Medulla oblongata (tissue), 1 donor: ENCODE measurements at regions not wholly inside any gene's neighbourhood (a gene's known extent, or its start where the extent isn't known, plus 50 kb on each side); places are given as distances from the start of the nearest gene placed in this dataset.

Experiments used
- DNase-seq: peaks from one replicate; pipeline ENCODE4 v3.0.0-alpha.2; 2015; ENCODE audit errors: extremely low spot score

DNA sequence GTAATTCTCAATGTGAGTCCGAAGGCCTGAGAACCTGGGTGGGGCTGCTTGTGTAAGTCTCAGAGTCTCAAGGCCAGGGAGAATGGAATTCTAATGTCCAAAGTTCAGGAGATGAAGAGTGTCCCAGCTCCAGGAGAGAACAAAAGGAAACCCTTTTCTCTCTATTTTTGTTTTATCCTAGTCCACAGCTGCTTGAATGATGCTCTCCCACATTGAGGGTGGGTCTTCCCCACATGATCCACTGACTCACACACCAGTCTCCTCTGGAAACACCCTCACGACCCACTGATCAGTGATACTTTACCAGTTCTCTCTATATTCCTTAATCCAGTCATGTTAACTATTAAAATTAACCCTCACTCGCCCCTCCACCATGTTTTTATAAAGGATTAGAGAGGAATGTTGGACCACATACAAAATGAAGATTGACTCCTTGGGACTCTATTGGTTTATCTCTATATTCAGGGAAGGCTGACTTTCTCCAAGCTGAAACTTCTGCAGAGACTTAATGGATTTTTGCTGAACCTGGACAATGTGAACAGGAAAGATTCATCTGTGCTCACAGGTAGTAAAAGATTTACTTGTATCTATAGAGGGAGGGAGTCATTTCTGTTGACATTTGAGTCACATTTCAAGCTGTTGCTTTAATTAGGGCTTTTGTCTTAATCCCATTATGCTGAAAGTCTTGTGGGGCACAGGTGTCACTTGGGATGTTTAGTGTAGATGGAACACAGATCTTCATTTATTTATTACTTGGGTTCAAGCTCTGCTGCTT is 1061.0 kb upstream of the TMEM132C start:
- DNase-seq = no peak

GRCh38 chr12:127209318-127209717 is 1057.7 kb upstream of the TMEM132C start:
- DNase-seq = no peak

- peak; percentile 12 for DNase-seq
Measured at GRCh38 chr12:127214186-127214585, 1052.8 kb upstream of the TMEM132C start.

DNA sequence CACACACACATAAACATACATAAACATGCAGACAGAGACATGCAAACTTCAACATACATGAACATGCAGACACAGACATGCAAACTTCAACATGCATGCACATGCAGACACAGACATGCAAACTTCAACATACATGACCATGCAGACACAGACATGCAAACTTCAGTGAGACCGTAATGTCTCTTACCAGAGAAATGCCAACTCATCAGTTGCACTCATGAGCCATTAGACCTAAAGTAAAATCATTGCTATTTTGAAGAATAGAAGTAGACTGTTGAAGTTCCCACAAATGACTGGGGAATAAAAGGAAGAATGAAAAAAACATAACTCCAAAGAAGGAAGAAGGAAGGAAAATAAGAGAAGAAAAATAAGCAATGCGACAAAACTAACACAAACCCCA is 1044.0 kb upstream of the TMEM132C start:
- DNase-seq = no peak

DNA sequence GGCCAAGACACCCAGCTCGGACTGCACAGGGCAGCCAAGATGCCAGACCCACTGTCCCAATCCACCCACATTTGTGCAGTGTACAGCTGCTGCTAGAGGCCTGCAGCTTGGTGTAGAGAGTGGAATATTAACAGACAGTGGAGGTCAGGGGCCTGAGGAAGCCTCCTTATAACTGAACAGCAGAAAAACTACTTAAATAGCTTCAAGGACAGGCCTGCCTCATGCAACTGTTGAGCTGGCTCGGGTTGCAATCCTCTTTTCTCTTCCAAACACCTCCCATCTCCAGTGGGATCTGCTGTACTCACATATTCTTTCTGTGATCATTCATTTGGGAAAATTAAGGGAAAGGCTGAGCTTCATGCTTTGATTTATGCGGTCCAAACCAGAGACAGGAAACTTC is 1043.2 kb upstream of the TMEM132C start:
- no peak for DNase-seq

DNA sequence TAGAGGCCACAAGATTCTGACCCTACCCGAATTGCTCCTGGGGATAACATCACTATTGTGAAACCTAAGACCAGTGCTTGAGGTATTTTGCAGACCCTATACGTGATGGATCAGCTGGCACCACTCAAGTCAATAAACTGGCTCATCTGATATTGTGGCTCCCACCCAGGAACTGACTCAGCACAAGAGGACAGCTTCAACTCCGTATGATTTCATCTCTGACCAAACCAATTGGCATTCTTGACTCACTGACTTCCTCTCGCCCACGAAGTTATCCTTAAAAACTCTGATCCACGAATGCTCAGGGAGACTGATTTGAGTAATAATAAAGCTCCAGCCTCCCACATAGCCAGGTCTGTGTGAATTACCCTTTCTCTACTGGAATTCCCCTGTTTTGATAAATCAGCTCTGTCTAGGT is 1036.1 kb upstream of the TMEM132C start:
- DNase-seq = no peak

DNA sequence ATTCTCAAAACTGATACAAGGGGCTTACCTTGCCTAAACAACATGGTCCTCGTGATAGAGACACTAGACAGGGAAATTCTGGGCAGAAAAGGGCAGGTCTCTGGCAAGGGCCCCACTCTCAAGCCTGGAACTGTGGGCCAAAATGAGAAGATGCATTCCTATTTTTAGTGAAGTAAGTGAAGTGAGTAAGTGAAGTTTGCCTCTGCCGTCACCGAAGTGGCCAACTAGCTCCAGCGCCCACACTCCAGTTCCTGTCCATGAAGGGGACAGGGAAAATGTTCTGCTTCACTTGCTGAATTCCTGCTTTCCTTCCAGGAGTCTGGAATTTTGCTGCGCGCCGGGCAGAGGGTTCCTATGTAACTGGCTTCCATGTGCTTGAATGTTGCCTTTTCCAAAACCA is 1035.6 kb upstream of the TMEM132C start:
- DNase-seq = no peak

DNA sequence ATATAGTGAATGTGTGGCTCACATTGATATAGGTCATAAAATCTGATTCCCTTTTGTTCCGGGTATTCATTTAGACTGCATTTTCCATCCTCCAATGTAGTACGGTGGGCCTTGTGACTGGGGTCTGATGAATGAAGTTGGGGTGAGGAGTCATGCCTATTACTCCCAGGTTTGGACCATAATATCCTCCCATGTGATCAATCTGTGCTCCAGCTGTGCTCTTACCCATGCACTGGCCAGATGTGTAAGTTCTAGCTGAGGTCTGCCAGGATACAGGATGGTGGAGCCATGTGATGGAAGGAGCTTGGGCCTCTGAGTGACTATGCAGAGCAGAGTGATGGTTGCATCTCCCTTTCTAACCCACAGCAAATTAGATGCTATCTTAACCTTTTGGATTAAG is 1034.0 kb upstream of the TMEM132C start:
- DNase-seq = no peak

DNA sequence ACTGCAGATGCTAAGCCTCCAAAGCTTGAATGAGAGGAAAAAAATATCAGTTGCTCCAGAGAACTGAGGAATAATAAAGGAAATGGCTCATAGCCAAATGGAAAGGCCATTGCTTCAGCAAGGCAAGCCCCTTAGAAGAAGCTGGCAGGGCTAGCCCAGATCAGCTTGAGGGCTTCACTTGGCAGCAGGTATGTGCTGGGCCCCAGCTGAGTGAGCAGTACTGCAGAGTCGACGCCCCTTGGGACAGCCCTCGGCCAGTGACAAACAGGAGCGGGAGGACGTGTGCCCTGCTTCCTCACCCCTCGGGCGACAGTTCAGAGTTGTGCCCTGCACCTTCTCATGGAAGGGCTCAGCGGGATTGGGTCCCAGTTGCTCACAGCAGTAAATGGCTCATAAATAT is 1031.2 kb upstream of the TMEM132C start:
- no peak for DNase-seq

DNA sequence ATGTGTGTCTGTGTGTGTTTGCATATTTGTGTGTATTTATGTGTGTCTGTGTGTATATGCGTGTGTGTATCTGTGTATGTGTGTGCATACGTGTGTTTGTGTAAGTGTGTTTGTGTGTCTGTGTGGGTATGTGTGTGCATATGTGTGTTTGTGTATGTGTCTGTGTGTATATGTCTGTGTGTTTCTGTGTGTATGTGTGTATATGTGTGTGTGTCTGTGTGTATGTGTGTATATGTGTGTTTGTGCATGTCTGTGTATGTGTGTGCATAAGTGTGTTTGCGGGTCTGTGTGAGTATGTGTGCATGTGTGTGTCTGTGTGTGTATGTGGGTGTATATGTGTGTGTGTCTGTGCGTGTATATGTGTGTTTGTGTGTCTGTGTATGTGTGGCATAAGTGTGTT is 1030.5 kb upstream of the TMEM132C start:
- DNase-seq = no peak

DNA sequence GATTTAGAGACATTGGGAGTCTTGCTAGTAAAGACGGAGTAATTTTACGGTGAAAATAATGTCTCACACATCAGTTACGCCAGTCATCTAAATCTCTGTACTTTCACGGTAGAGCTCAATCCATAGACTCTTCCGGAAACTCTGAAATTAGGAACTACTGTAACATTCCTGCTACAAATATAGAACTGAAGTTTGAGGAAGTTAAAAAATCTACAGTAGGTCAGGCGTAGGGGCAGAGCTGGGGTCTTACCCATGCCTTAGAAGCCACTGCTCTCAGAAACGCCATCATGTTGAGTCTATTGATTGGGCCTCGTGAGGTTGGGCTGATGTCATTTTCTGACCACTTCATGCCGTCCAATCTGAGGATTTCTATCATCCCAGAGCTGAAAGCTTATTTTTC is 1029.8 kb upstream of the TMEM132C start:
- peak; percentile 17 for DNase-seq

GRCh38 chr12:127238107-127238506 is 1028.9 kb upstream of the TMEM132C start:
- peak; percentile 14 for DNase-seq

DNA sequence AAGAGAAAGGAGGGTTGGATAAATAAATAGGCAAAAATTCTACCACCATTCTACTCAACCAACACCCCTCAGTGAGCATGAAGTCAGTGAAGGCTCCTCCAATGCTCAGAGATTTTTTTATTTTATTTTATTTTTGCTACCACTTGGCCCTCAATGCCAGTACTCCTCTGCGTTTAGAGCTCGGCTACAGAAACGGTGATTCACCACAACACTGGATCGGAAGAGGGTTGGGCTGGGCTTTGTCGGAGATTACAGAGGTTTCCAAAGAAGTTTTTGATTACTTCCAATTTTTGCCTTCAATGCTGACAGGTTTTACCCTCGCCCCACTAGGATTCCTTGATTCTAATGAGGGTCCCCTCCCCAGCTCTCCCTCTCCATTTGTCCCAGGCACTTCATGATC is 1027.2 kb upstream of the TMEM132C start:
- no peak for DNase-seq

DNA sequence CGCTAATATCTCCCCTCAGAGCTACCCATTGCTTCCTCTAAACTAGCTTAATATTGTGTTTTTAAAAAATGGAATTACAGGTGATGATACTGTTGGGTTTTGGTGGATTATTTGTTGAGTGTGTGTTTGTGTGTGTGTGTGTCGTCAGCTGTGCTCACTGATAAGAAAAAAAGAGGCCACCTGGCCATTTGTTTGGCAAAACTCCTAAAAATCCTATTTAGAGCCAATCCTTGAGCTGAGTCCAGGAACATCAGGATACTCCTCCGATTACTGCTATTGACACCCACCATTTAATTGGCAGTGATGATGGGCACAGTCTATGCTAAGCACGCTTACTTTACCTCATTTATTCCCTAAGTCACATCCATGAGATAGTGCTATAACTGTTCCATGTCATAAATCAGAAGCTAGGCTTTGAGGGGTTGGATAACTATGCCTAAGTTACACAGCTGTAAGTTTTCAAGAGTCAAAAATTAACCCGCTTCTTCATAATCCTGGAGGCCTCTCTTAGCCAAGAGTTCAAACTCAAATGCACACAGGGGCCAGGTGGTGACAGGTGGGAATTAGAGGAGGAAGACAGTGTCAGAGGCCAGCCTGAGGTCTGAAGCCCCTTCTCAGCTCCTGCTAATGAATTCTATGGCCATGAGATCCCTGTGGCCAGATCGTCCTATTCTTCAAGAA is 1026.6 kb upstream of the TMEM132C start:
- DNase-seq = no peak

- DNase-seq = no peak
Measured at GRCh38 chr12:127241072-127241817, 1025.7 kb upstream of the TMEM132C start.

DNA sequence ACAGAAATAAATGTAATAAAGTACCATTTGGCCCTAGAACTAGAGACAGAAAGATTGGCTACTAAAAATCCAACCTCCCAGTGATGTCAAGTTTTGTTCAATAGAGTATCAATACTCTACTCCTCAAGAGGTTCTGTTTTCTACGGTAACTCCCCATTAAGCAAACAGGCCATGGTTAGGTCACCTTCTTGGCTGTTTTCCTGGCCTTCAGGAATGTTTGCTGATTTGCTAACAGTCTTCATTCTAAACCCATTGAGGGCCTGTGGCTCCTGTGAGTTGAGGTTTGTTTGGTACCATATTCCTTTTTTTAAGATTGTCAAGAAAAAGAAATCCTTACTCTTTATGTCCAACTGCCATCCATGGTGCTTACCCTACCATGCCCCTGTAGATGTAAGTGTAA is 1022.0 kb upstream of the TMEM132C start:
- no peak for DNase-seq

DNA sequence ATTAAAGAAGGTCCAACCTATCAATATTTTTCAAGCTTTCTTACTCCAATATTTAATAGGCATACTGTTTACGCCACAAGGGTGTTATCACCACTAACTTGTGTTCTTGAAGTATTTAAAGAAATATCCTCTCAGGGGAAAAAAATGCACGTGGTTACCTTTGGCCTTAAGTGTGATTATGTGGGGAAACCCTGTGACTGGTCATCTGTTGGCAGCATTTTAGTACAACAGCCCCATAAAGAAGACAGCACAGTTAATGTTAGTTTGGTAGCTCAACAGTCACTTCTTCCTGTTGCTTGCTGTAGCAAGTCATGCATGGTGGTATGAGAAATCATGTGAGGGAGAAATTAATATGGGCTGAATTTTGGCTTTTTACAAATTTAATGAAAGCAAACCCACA is 1021.5 kb upstream of the TMEM132C start:
- DNase-seq = no peak

- no peak for DNase-seq
Measured at GRCh38 chr12:127247937-127248336, 1019.0 kb upstream of the TMEM132C start.

- no peak for DNase-seq
Measured at GRCh38 chr12:127249428-127249827, 1017.5 kb upstream of the TMEM132C start.

DNA sequence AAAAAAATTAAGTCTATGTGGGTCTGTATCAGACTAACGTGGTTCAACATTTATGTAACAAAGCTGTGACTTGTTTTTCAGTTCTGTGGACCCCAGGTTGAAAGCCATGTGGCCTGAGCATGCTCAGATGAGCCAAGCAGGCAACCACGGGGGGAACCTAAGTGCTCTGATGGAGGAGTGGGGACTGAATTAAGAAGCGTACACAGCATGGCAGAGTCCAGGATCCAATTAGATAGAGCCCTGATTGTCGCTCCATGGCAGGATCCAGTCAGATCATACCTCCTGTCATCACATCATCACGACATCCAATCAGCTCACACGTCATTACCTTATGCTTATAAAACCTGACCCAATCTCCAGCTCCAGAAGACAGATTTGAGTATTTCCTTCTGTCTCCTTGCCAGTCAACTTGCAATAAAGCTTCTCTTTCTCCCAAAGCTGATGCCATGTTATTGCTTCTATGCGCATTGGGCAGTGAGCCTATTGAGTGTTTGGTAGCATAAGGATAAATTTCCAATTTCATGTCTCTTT is 1013.1 kb upstream of the TMEM132C start:
- DNase-seq = no peak

DNA sequence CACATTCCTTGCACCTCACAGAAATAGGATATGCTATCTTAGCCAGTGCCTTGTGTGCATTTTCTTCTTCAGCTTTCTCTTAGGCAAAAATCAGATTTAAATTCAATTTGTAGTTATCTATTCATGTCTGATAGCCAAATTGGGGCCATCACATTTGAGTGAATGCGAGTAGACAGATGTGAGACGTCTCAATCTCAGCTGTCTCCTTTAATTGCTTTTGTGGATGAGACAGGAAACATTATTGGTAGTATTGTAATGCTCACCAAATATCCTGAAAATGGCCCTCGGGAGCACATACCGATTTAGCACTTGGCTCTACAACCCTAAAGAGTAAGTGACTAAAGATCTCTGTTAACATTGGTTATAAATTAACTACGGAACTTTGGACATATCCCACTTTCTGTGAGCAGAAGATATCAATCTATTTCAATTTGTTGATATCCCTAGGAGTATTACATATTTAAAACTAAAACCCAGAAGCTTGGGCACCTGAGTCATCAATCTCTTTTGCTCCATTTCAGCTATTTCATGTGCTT is 1012.5 kb upstream of the TMEM132C start:
- no peak for DNase-seq

GRCh38 chr12:127257366-127257935 is 1009.5 kb upstream of the TMEM132C start:
- no peak for DNase-seq
